ENCODE measurements at regions not wholly inside any gene's neighbourhood (a gene's known extent, or its start where the extent isn't known, plus 50 kb on each side); places are given as distances from the start of the nearest gene placed in this dataset.

DNA sequence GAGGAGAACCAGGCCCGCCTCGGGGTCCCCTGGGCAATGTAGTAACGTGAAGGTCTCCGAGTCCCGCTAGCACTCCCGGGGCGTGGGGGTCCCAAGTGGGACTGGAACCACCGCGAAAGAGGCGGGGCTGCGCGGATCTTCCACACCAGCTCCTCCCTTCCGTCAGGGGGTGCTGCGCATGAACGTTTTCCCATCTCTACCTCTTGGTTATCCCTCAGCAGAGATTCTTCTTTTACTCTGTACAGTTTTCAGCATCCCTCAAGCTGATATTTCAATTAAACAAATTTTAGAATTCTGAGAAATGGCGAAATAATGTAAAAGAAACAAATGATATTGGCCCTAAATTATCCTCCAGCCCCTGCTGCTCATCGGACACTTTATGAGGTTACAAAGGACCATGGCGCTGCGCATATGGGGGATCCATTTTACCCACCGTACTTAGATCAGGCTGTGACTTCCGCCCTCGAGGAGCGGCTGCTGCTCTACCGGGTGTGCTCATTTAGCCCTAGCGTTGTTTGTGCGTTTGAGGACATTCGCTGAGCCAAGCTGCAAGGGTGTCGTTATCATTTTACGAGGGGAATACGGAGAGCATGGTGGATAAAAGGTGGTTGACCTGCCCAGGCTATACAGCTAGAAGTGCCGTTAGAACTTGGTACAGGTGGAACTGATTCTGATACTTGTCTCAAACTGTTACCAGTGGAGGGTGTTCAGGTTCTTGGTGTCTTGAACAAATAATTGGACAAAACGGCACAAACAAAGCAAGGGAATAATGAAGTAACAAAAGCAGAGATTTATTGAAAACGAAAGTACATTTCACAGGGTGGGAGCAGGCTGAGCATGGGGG lies 75.2 kb upstream of the CHD6 start:
- TF ChIP-seq, protein P1, sequence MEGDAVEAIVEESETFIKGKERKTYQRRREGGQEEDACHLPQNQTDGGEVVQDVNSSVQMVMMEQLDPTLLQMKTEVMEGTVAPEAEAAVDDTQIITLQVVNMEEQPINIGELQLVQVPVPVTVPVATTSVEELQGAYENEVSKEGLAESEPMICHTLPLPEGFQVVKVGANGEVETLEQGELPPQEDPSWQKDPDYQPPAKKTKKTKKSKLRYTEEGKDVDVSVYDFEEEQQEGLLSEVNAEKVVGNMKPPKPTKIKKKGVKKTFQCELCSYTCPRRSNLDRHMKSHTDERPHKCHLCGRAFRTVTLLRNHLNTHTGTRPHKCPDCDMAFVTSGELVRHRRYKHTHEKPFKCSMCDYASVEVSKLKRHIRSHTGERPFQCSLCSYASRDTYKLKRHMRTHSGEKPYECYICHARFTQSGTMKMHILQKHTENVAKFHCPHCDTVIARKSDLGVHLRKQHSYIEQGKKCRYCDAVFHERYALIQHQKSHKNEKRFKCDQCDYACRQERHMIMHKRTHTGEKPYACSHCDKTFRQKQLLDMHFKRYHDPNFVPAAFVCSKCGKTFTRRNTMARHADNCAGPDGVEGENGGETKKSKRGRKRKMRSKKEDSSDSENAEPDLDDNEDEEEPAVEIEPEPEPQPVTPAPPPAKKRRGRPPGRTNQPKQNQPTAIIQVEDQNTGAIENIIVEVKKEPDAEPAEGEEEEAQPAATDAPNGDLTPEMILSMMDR (IDR thresholded peaks at IDR 0.05): peak; percentile 20 to 39 (median 33)
- TF ChIP-seq POLR2A (IDR thresholded peaks at IDR 0.05): no peak

All from testis (tissue), 2 donors.